Endodermal cell (in vitro differentiated cells): ENCODE measurements at regions not wholly inside any gene's neighbourhood (a gene's known extent, or its start where the extent isn't known, plus 50 kb on each side); places are given as distances from the start of the nearest gene placed in this dataset.

Experiments
- DNase-seq: peaks from one replicate; pipeline ENCODE4 v3.0.0-alpha.2; 2017
- H3K27ac ChIP-seq: 2 replicates; pipeline ENCODE4 v1.5.1; 2013; ENCODE audit warnings: mild to moderate bottlenecking, low read depth, low read length, moderate library complexity
- H3K27me3 ChIP-seq: 2 replicates; pipeline ENCODE4 v1.6.1; 2013; ENCODE audit warnings: mild to moderate bottlenecking, low read length, moderate library complexity; ENCODE audit not compliant: insufficient read depth, control insufficient read depth, poor library complexity, severe bottlenecking
- H3K36me3 ChIP-seq: 2 replicates; pipeline ENCODE4 v1.7.0; 2013; ENCODE audit warnings: mild to moderate bottlenecking, low read length, moderate library complexity; ENCODE audit not compliant: control insufficient read depth, insufficient read depth
- H3K4me1 ChIP-seq: one replicate; pipeline ENCODE4 v1.7.0; 2013; ENCODE audit warnings: low read length; ENCODE audit not compliant: control insufficient read depth, insufficient read depth
- H3K4me3 ChIP-seq: 2 replicates; pipeline ENCODE4 v1.5.1; 2013; ENCODE audit warnings: mild to moderate bottlenecking, low read length, moderate library complexity
- H3K9ac ChIP-seq: 2 replicates; pipeline ENCODE4 v1.6.1; 2013; ENCODE audit warnings: mild to moderate bottlenecking, low read length, moderate library complexity; ENCODE audit not compliant: poor library complexity, severe bottlenecking; ENCODE audit errors: extremely low read depth
- H3K9me3 ChIP-seq: 2 replicates; pipeline ENCODE4 v1.6.1; 2013; ENCODE audit warnings: mild to moderate bottlenecking, low read length, moderate library complexity; ENCODE audit not compliant: control insufficient read depth
- H3K27ac Mint-ChIP-seq: 2 replicates; pipeline ENCODE4 v1.8.0; 2020; ENCODE audit warnings: mixed read lengths
- H3K27me3 Mint-ChIP-seq: 2 replicates; pipeline ENCODE4 v1.8.0; 2021; ENCODE audit warnings: mild to moderate bottlenecking, mixed read lengths; ENCODE audit not compliant: insufficient read depth
- H3K36me3 Mint-ChIP-seq: 2 replicates; pipeline ENCODE4 v1.8.0; 2020; ENCODE audit warnings: low read depth, mixed read lengths
- H3K4me1 Mint-ChIP-seq: 2 replicates; pipeline ENCODE4 v1.8.0; 2020; ENCODE audit warnings: mixed read lengths
- H3K4me3 Mint-ChIP-seq: 2 replicates; pipeline ENCODE4 v1.8.0; 2020; ENCODE audit warnings: mild to moderate bottlenecking, moderate library complexity, mixed read lengths
- H3K9me3 Mint-ChIP-seq: 2 replicates; pipeline ENCODE4 v1.8.0; 2020; ENCODE audit warnings: mild to moderate bottlenecking, mixed read lengths
- WGBS, 2 experiments: methylation state at CpG; one replicate each; pipeline versions ENCODE4 v1.1.5 to v1.1.7; 2013; ENCODE audit warnings: missing lambda C conversion rate in 2 of 2, mixed read lengths in 1 of 2; ENCODE audit not compliant: insufficient coverage in 1 of 2, insufficient read length in 1 of 2; 5-methylcytosine and 5-hydroxymethylcytosine counted together
- TF ChIP-seq, protein P1 (sequence below): fragments of 200-600 bp; sonication (generic); conservative IDR thresholded peaks from 2 replicates; pipeline ENCODE4 v1.5.0; 2021; ENCODE audit warnings: antibody characterized with exemption, mild to moderate bottlenecking

DNA sequence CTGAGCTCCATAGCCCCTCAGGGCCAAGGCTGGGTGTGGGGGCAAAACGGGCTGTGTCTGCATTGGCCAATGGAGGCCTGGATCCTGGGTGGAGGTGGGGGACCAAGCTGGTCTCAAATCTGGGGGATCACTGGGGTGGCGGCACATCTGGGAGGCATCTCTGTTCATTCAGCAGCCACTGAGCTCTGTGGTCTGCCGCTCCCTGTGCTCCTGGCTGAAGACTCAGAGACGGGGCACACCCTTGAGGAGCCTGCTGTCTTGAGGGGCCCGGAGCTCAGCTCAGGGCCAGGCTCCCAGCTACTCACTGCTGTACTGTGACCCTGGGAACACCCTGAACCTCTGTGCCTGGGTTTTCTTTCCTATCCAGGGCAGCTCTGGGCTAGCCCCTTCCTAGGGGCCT, 90.3 kb upstream of the WNT4 start:
- TF ChIP-seq, protein P1, sequence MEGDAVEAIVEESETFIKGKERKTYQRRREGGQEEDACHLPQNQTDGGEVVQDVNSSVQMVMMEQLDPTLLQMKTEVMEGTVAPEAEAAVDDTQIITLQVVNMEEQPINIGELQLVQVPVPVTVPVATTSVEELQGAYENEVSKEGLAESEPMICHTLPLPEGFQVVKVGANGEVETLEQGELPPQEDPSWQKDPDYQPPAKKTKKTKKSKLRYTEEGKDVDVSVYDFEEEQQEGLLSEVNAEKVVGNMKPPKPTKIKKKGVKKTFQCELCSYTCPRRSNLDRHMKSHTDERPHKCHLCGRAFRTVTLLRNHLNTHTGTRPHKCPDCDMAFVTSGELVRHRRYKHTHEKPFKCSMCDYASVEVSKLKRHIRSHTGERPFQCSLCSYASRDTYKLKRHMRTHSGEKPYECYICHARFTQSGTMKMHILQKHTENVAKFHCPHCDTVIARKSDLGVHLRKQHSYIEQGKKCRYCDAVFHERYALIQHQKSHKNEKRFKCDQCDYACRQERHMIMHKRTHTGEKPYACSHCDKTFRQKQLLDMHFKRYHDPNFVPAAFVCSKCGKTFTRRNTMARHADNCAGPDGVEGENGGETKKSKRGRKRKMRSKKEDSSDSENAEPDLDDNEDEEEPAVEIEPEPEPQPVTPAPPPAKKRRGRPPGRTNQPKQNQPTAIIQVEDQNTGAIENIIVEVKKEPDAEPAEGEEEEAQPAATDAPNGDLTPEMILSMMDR = no peak
- no peaks in the 10 kb centered on the region for H3K27me3 ChIP-seq
- H3K9me3 ChIP-seq = no peaks in the 10 kb centered on the region
- H3K9ac ChIP-seq = no peak overlapping the region
- no peaks in the 10 kb centered on the region for H3K36me3 ChIP-seq
- H3K4me1 ChIP-seq = peaks cover 11% of the 10 kb centered on the region
- no peak overlapping the region for H3K4me3 ChIP-seq
- Mint-ChIP-seq H3K27ac (no peak overlapping the region), H3K4me1 (peaks cover 14% of the 10 kb centered on the region), H3K9me3 (no peaks in the 10 kb centered on the region), H3K27me3 (peaks cover 1% of the 10 kb centered on the region), H3K4me3 (no peak overlapping the region), H3K36me3 (no peaks in the 10 kb centered on the region)
- WGBS, 2 experiments = 80 to 94% methylated on average over 1 to 5 of the region's 5 CpGs
- DNase-seq = no peak
- no peak overlapping the region for H3K27ac ChIP-seq

DNA sequence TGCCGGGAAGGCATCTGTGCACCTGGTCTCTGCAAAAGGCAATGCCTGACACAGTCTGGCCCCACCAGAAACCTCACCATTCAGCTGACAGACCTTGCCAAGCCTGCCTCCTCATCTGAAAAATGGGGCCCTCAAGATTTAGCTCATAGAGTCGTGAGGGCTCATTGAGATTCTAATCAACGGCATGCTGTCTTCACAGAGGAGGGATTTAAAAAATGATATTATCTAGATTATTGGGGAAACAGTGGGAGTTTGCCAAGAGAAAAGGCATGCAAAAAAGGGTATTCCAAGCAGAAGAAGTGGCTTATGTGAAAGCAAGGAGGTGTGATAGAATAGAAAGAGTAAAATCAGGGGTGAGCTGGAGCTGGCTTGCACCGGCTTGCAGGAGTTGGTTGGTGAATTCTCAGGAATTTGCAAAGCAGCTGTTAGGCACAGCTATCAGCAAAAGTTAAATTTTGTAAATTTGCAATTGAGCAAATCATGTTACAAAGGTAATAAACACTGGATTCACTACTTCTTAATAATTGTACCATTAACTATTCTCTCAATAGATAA, 91.7 kb upstream of the WNT4 start:
- H3K9ac ChIP-seq = no peak overlapping the region
- H3K36me3 ChIP-seq = no peaks in the 10 kb centered on the region
- H3K9me3 ChIP-seq = no peaks in the 10 kb centered on the region
- Mint-ChIP-seq H3K36me3 (no peaks in the 10 kb centered on the region), H3K4me3 (no peak overlapping the region), H3K27me3 (peaks cover 1% of the 10 kb centered on the region), H3K4me1 (peaks cover 7% of the 10 kb centered on the region), H3K27ac (no peak overlapping the region), H3K9me3 (no peaks in the 10 kb centered on the region)
- no peak for DNase-seq
- H3K4me1 ChIP-seq = peaks cover 8% of the 10 kb centered on the region
- 25 to 61% methylated on average over 2 to 4 of the region's 4 CpGs for WGBS, 2 experiments
- H3K4me3 ChIP-seq = no peak overlapping the region
- TF ChIP-seq, protein P1 = no peak
- no peak overlapping the region for H3K27ac ChIP-seq
- no peaks in the 10 kb centered on the region for H3K27me3 ChIP-seq

DNA sequence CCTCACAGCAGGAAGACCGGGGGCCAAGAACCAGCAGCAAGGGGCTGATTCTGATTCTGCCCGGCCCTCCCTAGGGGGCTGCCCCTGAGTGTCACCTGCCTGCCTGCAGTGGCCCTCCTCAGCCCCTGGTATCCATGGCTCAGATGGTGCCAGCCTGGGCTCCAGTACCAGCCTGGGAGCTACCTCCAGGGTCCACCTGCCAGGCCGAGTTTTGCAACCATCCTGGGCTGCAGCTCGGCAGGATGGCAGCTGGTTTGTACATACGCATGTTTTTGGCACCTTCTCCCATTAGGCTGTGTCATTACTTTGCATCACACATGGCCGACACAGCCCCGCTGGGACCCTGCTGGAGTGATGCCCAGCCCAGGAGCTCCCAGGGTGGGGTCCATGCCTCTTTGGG, 93.3 kb upstream of the WNT4 start:
- no peak for DNase-seq
- H3K27me3 ChIP-seq = no peaks in the 10 kb centered on the region
- H3K4me1 ChIP-seq = peaks cover 8% of the 10 kb centered on the region
- H3K36me3 Mint-ChIP-seq = no peaks in the 10 kb centered on the region
- no peak overlapping the region for H3K4me3 Mint-ChIP-seq
- no peak overlapping the region for H3K4me3 ChIP-seq
- 89 to 97% methylated on average over 6 to 7 of the region's 7 CpGs for WGBS, 2 experiments
- H3K4me1 Mint-ChIP-seq = peaks cover 5% of the 10 kb centered on the region
- no peaks in the 10 kb centered on the region for H3K9me3 Mint-ChIP-seq
- no peak overlapping the region for H3K9ac ChIP-seq
- no peak overlapping the region for H3K27ac Mint-ChIP-seq
- H3K27me3 Mint-ChIP-seq = peaks cover 1% of the 10 kb centered on the region
- H3K27ac ChIP-seq = no peak overlapping the region
- H3K36me3 ChIP-seq = no peaks in the 10 kb centered on the region
- TF ChIP-seq, protein P1 = no peak
- H3K9me3 ChIP-seq = no peaks in the 10 kb centered on the region
